Mesothelial cell of epicardium (in vitro differentiated cells): ENCODE measurements at regions not wholly inside any gene's neighbourhood (a gene's known extent, or its start where the extent isn't known, plus 50 kb on each side); places are given as distances from the start of the nearest gene placed in this dataset.

Source experiments
- DNase-seq, 2 experiments: peaks; one replicate each; pipeline ENCODE4 v3.0.0; 2021; ENCODE audit warnings: low spot score in 2 of 2; ENCODE audit not compliant: unreplicated experiment in 2 of 2
- H3K27ac Mint-ChIP-seq: 2 replicates; pipeline ENCODE4 v1.8.0; 2021; ENCODE audit warnings: mixed read lengths
- H3K27me3 Mint-ChIP-seq: 2 replicates; pipeline ENCODE4 v1.8.0; 2021; ENCODE audit warnings: low read depth, mixed read lengths
- H3K36me3 Mint-ChIP-seq: 2 replicates; pipeline ENCODE4 v1.8.0; 2021; ENCODE audit warnings: mixed read lengths
- H3K4me1 Mint-ChIP-seq: 2 replicates; pipeline ENCODE4 v1.8.0; 2021; ENCODE audit warnings: mixed read lengths
- H3K4me3 Mint-ChIP-seq: 2 replicates; pipeline ENCODE4 v1.8.0; 2021; ENCODE audit warnings: mild to moderate bottlenecking, moderate library complexity, mixed read lengths
- H3K9me3 Mint-ChIP-seq: 2 replicates; pipeline ENCODE4 v1.8.0; 2021; ENCODE audit warnings: mixed read lengths
- TF ChIP-seq, protein P1 (sequence below): fragments of 200-600 bp; sonication (generic); IDR thresholded peaks from one replicate; pipeline ENCODE4 v1.5.0; 2021; ENCODE audit warnings: antibody characterized with exemption; ENCODE audit not compliant: unreplicated experiment

- DNase-seq, result no peak
- Mint-ChIP-seq H3K36me3 (peaks cover 3% of the 10 kb centered on the region), H3K9me3 (peaks cover 44% of the 10 kb centered on the region), H3K4me3 (no peak overlapping the region), H3K4me1 (no peaks in the 10 kb centered on the region), H3K27me3 (no peaks in the 10 kb centered on the region), H3K27ac (no peak overlapping the region)
- TF ChIP-seq, protein P1, sequence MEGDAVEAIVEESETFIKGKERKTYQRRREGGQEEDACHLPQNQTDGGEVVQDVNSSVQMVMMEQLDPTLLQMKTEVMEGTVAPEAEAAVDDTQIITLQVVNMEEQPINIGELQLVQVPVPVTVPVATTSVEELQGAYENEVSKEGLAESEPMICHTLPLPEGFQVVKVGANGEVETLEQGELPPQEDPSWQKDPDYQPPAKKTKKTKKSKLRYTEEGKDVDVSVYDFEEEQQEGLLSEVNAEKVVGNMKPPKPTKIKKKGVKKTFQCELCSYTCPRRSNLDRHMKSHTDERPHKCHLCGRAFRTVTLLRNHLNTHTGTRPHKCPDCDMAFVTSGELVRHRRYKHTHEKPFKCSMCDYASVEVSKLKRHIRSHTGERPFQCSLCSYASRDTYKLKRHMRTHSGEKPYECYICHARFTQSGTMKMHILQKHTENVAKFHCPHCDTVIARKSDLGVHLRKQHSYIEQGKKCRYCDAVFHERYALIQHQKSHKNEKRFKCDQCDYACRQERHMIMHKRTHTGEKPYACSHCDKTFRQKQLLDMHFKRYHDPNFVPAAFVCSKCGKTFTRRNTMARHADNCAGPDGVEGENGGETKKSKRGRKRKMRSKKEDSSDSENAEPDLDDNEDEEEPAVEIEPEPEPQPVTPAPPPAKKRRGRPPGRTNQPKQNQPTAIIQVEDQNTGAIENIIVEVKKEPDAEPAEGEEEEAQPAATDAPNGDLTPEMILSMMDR, result no peak
Observed at GRCh38 chr19:56894626-56895025, 54.1 kb upstream of the PEG3 start.

GRCh38 chr19:56896095-56896494 lies 55.6 kb upstream of the PEG3 start:
- peaks cover 51% of the 10 kb centered on the region for H3K9me3 Mint-ChIP-seq
- DNase-seq, result no peak
- H3K27ac Mint-ChIP-seq, result no peak overlapping the region
- no peaks in the 10 kb centered on the region for H3K4me1 Mint-ChIP-seq
- no peaks in the 10 kb centered on the region for H3K27me3 Mint-ChIP-seq
- no peak overlapping the region for H3K4me3 Mint-ChIP-seq
- TF ChIP-seq, protein P1, result no peak
- H3K36me3 Mint-ChIP-seq, result no peaks in the 10 kb centered on the region

DNA sequence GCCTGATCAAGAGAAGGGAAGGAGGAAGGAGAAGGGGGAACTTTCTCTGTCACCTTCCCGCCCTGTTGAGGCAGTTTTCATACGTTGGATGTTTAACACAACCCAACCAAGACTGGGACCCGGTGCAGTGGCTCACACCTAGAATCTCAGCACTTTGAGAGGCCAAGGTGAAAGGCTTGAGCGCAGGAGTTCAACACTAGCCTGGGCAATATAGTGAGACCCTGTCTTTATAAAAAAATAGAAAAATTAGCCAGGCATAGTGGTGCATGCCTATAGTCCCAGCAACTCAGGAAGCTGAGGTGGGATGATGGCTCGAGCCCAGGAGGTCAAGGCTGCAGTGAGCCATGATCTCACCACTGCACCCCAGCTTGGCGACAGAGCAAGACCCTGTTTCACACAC lies 59.4 kb upstream of the PEG3 start:
- DNase-seq, result no peak
- Mint-ChIP-seq H3K4me3 (no peak overlapping the region), H3K36me3 (no peaks in the 10 kb centered on the region), H3K4me1 (no peaks in the 10 kb centered on the region), H3K27ac (no peak overlapping the region), H3K27me3 (no peaks in the 10 kb centered on the region), H3K9me3 (peaks cover 55% of the 10 kb centered on the region)
- TF ChIP-seq, protein P1, result no peak

DNA sequence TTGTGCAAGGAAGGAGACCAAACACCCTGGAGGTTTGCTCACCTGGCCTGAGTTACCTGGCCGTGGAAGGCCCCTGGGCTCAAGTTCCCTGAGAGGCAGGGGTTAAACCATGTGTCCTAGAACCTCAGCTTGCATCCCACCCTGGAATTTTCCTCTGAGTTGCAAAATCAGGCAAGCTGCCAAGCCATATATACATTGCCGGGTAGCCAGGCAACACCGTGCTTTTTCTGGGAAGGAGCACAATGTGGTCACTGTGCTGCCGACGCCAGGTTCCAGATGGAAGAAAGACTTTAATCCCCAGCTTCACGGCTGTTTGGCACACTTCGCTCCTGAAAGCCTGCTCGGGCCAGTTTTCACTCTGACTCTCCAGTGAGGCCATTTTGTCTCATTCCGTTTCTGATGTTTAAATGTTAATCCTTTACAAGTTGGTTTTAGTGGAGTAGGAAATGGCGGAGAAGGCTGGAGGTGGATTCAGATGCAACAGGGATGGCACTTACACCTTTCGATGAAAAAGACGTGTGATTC lies 60.1 kb upstream of the PEG3 start:
- no peaks in the 10 kb centered on the region for H3K4me1 Mint-ChIP-seq
- peaks cover 56% of the 10 kb centered on the region for H3K9me3 Mint-ChIP-seq
- H3K27me3 Mint-ChIP-seq, result no peaks in the 10 kb centered on the region
- no peaks in the 10 kb centered on the region for H3K36me3 Mint-ChIP-seq
- no peak overlapping the region for H3K27ac Mint-ChIP-seq
- DNase-seq, result no peak
- H3K4me3 Mint-ChIP-seq, result no peak overlapping the region
- TF ChIP-seq, protein P1, result no peak

DNA sequence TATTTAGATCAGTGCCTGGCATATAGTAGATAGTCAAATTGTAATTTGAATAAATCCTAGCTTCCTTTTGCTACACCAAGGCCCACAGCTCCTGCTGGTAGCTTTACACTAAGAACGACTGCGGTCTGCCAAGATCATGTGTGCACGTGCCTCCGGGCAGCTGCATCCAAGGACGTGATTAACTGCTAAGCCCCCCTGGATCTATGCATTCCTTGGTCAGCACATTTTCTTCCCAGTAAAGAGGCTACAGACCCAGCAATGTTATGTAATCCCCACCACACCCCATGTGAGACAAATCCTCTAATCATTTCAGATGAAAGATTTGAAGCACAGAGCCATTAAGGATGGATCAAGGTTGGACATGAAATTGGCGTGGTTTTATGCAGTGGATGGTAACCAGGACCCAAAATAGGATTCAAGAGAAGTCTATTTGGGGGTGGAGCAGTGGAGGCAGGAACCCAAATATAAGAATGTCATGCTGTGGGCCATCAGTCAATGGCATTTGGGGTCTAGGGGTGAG lies 65.2 kb upstream of the PEG3 start:
- no peaks in the 10 kb centered on the region for H3K27me3 Mint-ChIP-seq

More for the DNA sequence above, 65.2 kb upstream of the PEG3 start:
- no peak for DNase-seq
- Mint-ChIP-seq H3K36me3 (peaks cover 3% of the 10 kb centered on the region), H3K4me3 (no peak overlapping the region), H3K9me3 (peaks cover 67% of the 10 kb centered on the region), H3K27ac (no peak overlapping the region), H3K4me1 (no peaks in the 10 kb centered on the region)
- TF ChIP-seq, protein P1, result no peak
